ENCODE measurements at regions not wholly inside any gene's neighbourhood (a gene's known extent, or its start where the extent isn't known, plus 50 kb on each side); places are given as distances from the start of the nearest gene placed in this dataset.
"Not testable (repeated sequence)": the region's sequence is repeated elsewhere in the genome, so short reads cannot be mapped to it uniquely, and the experiment has no call there.

GRCh38 chr7:37546677-37547076 is 98.0 kb upstream of the ELMO1 start:
- DNase-seq (ENCODE audit: low read depth in 3 of 3): no peak

- no peak for DNase-seq (ENCODE audit: low read depth in 3 of 3)
Observed at GRCh38 chr7:37549076-37549931, 100.6 kb upstream of the ELMO1 start.

DNA sequence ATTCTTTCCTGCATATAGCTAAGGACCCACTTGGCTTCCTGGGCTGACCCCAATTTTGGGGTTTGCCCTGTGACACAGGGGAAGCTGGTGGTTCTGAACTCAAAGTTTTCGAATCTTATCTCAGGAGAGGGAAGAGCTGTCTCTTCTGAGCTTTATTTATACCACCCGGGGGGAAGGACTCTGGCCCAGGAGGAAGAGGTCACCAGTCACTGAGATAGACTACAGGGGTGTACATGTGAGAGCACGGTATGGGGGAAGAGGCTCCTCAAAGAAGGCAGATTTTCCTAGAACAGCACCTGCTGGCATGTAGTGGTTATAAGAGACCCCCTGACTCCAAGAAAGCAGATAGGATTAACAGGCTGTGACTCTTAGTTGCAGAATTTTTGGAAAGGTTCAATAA is 101.8 kb upstream of the ELMO1 start:
- DNase-seq (ENCODE audit: low read depth in 3 of 3): no peak

DNA sequence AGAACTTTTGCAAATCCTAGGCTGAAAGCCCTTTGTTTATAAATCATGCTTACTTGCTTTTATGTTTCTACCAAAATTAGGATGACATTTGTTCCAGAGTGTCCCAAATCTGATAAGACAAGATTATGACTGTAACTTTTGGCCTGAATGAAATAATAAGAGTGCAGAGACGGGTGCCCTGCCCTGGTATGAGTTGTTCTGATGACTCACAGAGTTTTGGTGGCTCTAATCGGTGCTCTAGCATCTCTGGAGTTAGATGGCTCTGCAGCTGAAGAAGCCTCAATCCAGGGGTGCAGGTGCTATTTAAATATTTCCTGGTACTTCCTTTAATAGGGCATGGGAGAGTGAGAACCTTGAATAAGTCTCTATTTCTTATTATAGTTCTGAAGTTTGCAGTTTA is 102.2 kb upstream of the ELMO1 start:
- no peak for DNase-seq (ENCODE audit: low read depth in 3 of 3)

- no peak for DNase-seq (ENCODE audit: low read depth in 3 of 3)
Observed at GRCh38 chr7:37552030-37552429, 103.4 kb upstream of the ELMO1 start.

DNA sequence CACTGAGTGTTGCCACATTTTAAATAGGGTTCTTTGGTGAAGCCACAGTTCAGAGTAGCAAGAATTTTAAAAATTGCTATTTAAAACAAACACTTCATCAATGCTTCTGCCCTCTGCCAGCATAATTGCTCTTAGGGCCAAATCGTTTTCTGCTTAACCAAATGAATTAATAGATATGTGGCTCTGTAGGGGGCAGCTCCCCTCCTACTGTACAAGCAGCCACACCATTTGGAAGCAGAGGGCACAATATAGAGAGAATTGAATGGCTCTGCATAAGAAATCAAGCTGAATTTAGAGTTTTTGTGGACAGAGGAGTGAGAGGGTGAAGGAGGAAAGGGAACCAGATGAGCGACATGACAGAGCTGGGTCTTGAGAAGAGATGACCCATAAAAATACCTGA is 103.8 kb upstream of the ELMO1 start:
- DNase-seq (ENCODE audit: low read depth in 3 of 3): not testable (repeated sequence)

GRCh38 chr7:37555528-37555927 is 106.9 kb upstream of the ELMO1 start:
- DNase-seq (ENCODE audit: low read depth in 3 of 3): no peak

DNA sequence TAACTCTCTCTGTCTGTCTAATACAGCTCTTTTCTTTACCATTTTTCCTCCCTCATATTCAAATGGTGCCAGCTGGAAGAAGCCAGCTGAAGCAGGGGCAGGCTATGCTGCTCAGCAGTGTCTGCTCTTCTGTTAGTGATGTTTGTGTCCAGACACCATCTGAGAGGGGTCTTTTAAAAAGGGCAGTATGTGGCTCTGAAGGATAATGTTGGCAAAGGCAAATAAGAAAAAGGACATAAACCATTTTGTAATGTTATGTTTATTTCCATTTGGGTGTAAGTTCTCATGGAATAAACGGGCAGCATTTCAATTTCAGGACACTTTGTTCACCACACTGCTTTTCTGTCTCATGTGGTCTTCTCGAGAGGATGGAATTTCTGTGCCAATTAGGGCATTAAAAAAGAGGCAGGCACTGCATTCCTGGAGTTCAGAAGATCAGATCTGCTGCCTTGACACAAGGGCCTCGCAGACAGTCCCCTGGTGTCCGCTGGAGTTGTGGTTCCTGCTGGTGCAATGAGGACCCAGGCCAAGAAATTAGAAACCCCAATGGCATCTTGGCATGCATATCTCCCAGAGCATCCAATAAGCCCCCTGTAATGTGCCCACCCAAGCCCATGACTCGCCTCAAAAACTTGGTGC is 109.0 kb upstream of the ELMO1 start:
- no peak for DNase-seq (ENCODE audit: low read depth in 3 of 3)

DNA sequence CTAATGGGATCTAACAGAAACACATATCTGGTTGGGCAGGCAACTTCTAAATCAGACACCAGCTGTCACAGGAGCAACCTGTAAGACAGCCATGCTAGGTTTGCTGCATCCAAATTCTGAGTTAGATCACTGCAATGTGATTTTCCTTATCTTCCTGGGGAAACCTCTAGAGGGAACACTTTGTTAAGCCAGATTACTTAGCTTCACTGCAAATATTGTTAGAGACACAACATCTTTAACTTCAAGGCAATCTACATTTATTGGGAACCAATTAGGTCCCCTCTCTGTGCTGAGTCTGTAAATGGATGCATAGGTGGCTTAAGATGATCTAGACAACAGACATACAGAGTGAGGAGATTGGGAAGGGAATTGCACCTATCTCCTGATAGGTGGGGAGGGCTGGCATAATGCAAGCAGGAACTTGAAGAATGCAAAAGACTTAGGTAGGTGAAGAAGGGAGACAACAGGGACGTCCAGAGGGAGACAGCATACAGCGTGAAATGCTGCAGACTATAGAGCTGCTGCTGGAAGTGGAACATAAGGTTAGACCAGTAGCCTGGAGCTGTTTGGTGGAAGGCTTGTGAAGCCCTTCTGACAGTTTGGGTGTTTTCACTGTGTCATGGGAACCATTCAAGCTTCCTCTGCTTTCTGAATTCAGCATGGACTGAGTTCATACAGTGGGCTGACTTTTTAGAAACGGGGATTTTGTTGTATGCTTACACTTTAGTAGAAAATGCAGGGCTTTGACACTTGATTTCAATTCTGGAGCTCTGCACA is 109.8 kb upstream of the ELMO1 start:
- no peak for DNase-seq (ENCODE audit: low read depth in 3 of 3)

DNA sequence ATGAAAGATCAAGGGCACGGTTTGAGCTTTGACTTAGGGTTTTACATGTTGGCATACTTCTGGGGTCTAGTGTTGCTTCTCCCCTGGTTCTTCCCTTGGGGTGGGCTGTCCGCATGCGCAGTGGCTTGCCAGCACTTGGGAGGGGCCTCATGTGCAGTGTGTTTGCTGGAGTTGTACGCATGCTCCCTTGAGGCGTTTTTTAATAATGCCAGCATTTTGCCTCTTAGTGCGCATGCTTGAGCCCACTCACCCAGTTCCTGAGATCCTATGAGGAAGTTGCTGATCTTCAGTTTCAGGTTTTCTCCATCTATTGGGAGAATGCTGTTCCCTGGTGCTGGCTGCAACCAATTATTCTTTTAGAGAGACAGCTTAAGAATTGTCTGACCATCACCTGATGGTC is 113.4 kb upstream of the GPR141 start:
- DNase-seq (ENCODE audit: low read depth in 3 of 3): no peak

GRCh38 chr7:37571806-37572205 is 111.8 kb upstream of the GPR141 start:
- no peak for DNase-seq (ENCODE audit: low read depth in 3 of 3)

GRCh38 chr7:37577412-37577811 is 106.2 kb upstream of the GPR141 start:
- DNase-seq (ENCODE audit: low read depth in 3 of 3): no peak

DNA sequence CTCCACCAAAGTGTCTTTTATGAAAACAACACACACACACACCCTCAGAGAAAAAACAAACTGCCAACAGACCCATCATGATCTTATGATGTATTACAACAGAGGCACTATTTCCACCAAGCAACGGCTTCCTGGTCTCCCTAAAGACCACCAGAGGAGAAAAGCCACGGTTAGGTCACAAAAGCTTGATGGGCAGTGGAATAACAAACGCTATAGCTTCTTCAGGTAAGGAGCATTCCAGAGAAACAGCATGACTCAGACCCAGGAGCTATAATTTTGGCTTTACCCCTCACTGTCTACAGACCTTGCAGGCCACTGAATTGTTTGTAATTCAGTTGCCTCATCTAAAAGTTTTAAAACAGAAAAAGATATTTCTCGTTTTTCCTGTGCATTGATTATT is 105.7 kb upstream of the GPR141 start:
- no peak for DNase-seq (ENCODE audit: low read depth in 3 of 3)

- no peak for DNase-seq (ENCODE audit: low read depth in 3 of 3)
Observed at GRCh38 chr7:37578350-37578749, 105.2 kb upstream of the GPR141 start.

DNA sequence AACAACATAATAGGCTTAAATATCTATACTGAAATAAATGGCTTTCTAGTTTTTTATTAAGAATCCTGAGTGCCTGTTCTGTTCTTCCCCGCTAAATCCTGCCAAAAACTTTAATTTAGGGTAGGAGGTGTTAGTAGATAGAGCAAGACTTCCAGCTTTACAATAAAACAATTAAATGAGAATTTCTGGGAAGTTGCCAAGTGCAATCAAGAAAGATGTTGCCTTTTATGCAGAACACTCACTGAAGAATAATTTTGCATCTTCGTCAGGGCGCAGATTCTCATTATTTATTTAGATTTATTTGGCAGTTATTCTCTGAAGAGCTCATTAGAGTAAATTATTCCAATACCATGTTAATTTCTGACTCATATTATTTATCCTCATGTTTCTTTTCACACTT is 103.2 kb upstream of the GPR141 start:
- no peak for DNase-seq (ENCODE audit: low read depth in 3 of 3)

GRCh38 chr7:37584651-37585463 is 98.7 kb upstream of the GPR141 start:
- not testable (repeated sequence) for DNase-seq (ENCODE audit: low read depth in 3 of 3)

- DNase-seq (ENCODE audit: low read depth in 3 of 3): no peak
Observed at GRCh38 chr7:37590824-37591223, 92.7 kb upstream of the GPR141 start.

DNA sequence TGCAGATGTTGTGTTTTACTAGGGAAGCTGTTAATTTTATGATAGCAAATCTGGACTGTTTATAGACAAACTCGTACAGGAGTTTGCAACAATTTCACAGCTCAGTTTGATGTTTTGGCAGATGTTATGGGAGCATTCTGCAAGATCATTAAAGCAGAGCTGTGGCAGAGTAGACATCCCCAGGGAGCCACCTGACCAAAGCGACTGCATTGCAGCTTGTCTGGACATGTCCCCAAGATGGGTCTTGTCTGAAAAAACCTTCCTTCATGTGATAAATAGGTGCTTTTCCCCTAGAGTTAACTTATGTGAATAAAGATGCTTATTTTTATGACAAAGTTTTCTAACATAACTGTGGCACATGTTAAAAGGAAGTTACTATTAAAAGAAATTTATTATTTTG is 91.2 kb upstream of the GPR141 start:
- no peak for DNase-seq (ENCODE audit: low read depth in 3 of 3)

DNA sequence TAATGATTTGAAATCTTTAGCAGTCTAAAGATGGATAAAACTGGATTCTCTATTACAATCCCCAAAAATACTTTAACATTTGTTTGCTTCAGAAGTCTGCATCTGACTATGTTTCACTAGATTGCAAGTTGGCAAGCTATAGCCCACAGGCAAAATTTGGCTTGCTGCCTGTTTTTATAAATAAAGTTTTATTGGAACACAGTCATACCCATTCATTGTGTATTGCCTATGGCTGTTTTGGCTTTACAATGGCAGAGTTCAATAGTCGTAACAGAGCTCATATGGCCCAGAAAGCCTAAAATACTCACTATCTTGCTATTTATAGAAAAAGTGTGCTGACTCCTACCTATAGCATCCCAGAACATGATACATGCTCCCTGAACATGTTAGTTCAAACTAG is 89.0 kb upstream of the GPR141 start:
- DNase-seq (ENCODE audit: low read depth in 3 of 3): no peak

- no peak for DNase-seq (ENCODE audit: low read depth in 3 of 3)
Observed at GRCh38 chr7:37598824-37599223, 84.7 kb upstream of the GPR141 start.

GRCh38 chr7:37601321-37601720 is 82.2 kb upstream of the GPR141 start:
- DNase-seq (ENCODE audit: low read depth in 3 of 3): no peak

DNA sequence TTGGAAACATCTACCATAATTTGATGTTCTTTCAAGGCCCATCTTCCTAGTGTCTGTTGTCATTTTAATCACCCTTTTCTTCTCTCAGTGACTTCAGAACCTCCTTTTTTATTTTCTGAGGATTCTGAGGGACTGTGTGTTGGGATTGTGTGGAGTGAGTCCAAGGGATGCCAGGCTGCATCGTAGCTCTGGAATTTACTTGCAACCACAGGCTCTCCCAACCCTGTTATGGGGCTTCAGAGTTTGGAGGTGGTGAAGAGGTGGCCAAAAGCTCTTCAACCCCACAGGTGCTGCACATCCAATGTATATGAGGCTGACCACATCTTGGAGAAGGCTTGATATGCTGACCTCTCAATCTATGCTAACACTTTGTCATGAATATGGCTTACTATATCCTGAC is 79.5 kb upstream of the GPR141 start:
- no peak for DNase-seq (ENCODE audit: low read depth in 3 of 3)

All from stimulated activated CD4-positive, alpha-beta T cell treated with anti-CD3 and anti-CD28 coated beads, TNF-alpha, amount 100 ng/mL, for 24 hours (primary cell).